ENCODE measurements at regions not wholly inside any gene's neighbourhood (a gene's known extent, or its start where the extent isn't known, plus 50 kb on each side); places are given as distances from the start of the nearest gene placed in this dataset.

GRCh38 chr5:60338846-60339245 is 361.1 kb downstream of the DEPDC1B start:
- Histone ChIP-seq H3K9me3 (ENCODE audit: insufficient read depth, low read depth) (no peaks in the 10 kb centered on the region), H3K4me1 (replicated peaks; ENCODE audit: insufficient read depth) (peaks cover 9% of the 10 kb centered on the region; the same call in 1 of the 2 replicates), H3K27me3 (ENCODE audit: insufficient read depth, low read depth) (no peaks in the 10 kb centered on the region), H3F3A (ENCODE audit: insufficient read depth, low read depth) (no peaks in the 10 kb centered on the region), H3K4me2 (no peak overlapping the region), H3K79me2 (ENCODE audit: low read depth) (no peaks in the 10 kb centered on the region), H3K9me2 (ENCODE audit: insufficient read depth) (no peaks in the 10 kb centered on the region), H3K4me3 (no peak overlapping the region), H3K36me3 (ENCODE audit: low read depth) (no peaks in the 10 kb centered on the region), H3K27ac (no peak overlapping the region), H2AFZ (no peak overlapping the region), H4K20me1 (ENCODE audit: insufficient read depth) (no peaks in the 10 kb centered on the region)
- ChIA-PET POLR2A (ENCODE audit: unreplicated experiment) (no interaction called here), CTCF (no interaction called here)
- no peak for TF ChIP-seq CTCF (conservative IDR thresholded peaks at IDR 0.05)
- TF ChIP-seq EZH2 (IDR thresholded peaks at IDR 0.05; ENCODE audit: low read depth) = no peak
- no peak for DNase-seq
- intact Hi-C loops (cut with micrococcal nuclease; ENCODE audit: unreplicated experiment) = no loop called here
- no TSS peak for BruUV-seq (replicated peaks)

GRCh38 chr5:60336491-60336890 is 363.5 kb downstream of the DEPDC1B start:
- H3K79me2 ChIP-seq (ENCODE audit: low read depth) = no peaks in the 10 kb centered on the region
- H3K4me1 ChIP-seq (replicated peaks; ENCODE audit: insufficient read depth) = peaks cover 10% of the 10 kb centered on the region; the same call in 1 of the 2 replicates
- no peaks in the 10 kb centered on the region for H3K36me3 ChIP-seq (ENCODE audit: low read depth)
- H3K4me2 ChIP-seq = no peak overlapping the region
- H3F3A ChIP-seq (ENCODE audit: insufficient read depth, low read depth) = no peaks in the 10 kb centered on the region
- ChIA-PET POLR2A (ENCODE audit: unreplicated experiment) (no interaction called here), CTCF (no interaction called here)
- H3K9me3 ChIP-seq (ENCODE audit: insufficient read depth, low read depth) = no peaks in the 10 kb centered on the region
- no peak overlapping the region for H3K4me3 ChIP-seq
- H4K20me1 ChIP-seq (ENCODE audit: insufficient read depth) = no peaks in the 10 kb centered on the region
- H2AFZ ChIP-seq = no peak overlapping the region
- no peaks in the 10 kb centered on the region for H3K27me3 ChIP-seq (ENCODE audit: insufficient read depth, low read depth)
- BruUV-seq (replicated peaks) = no TSS peak
- no peak for DNase-seq
- no peak for TF ChIP-seq CTCF (conservative IDR thresholded peaks at IDR 0.05)
- no peak for TF ChIP-seq EZH2 (IDR thresholded peaks at IDR 0.05; ENCODE audit: low read depth)
- no peaks in the 10 kb centered on the region for H3K9me2 ChIP-seq (ENCODE audit: insufficient read depth)
- intact Hi-C loops (cut with micrococcal nuclease; ENCODE audit: unreplicated experiment) = no loop called here
- H3K27ac ChIP-seq = no peak overlapping the region

GRCh38 chr5:60335913-60336312 is 364.1 kb downstream of the DEPDC1B start:
- CTCF ChIA-PET = no interaction called here
- TF ChIP-seq EZH2 (IDR thresholded peaks at IDR 0.05; ENCODE audit: low read depth) (no peak), CTCF (conservative IDR thresholded peaks at IDR 0.05) (no peak)
- BruUV-seq (replicated peaks) = no TSS peak

More at GRCh38 chr5:60335913-60336312, 364.1 kb downstream of the DEPDC1B start:
- DNase-seq = no peak
- intact Hi-C loops (cut with micrococcal nuclease; ENCODE audit: unreplicated experiment) = no loop called here
- no peaks in the 10 kb centered on the region for H4K20me1 ChIP-seq (ENCODE audit: insufficient read depth)
- no peaks in the 10 kb centered on the region for H3K36me3 ChIP-seq (ENCODE audit: low read depth)
- no peak overlapping the region for H3K4me3 ChIP-seq
- peaks cover 10% of the 10 kb centered on the region; the same call in 1 of the 2 replicates for H3K4me1 ChIP-seq (replicated peaks; ENCODE audit: insufficient read depth)
- POLR2A ChIA-PET (ENCODE audit: unreplicated experiment) = no interaction called here
- no peaks in the 10 kb centered on the region for H3F3A ChIP-seq (ENCODE audit: insufficient read depth, low read depth)
- no peaks in the 10 kb centered on the region for H3K27me3 ChIP-seq (ENCODE audit: insufficient read depth, low read depth)
- no peak overlapping the region for H3K27ac ChIP-seq
- H2AFZ ChIP-seq = no peak overlapping the region
- no peaks in the 10 kb centered on the region for H3K79me2 ChIP-seq (ENCODE audit: low read depth)
- no peaks in the 10 kb centered on the region for H3K9me3 ChIP-seq (ENCODE audit: insufficient read depth, low read depth)
- no peaks in the 10 kb centered on the region for H3K9me2 ChIP-seq (ENCODE audit: insufficient read depth)
- no peak overlapping the region for H3K4me2 ChIP-seq
